SU-DHL-6 (cell line): ENCODE measurements at regions not wholly inside any gene's neighbourhood (a gene's known extent, or its start where the extent isn't known, plus 50 kb on each side); places are given as distances from the start of the nearest gene placed in this dataset.

Source experiments
- H2AFZ ChIP-seq: fragments of 200-600 bp; sonication (generic); 2 replicates; pipeline ENCODE4 v1.6.1; 2014; ENCODE audit warnings: low read depth, mild to moderate bottlenecking, moderate library complexity, mixed read lengths, antibody characterized with exemption, low read length; ENCODE audit not compliant: severe bottlenecking
- H3F3A ChIP-seq: fragments of 200-600 bp; shearing (Covaris generic); 2 replicates; pipeline ENCODE4 v1.6.0; 2016; ENCODE audit warnings: antibody characterized with exemption, mild to moderate bottlenecking; ENCODE audit not compliant: insufficient read depth
- H3K27ac ChIP-seq: fragments of 200-600 bp; sonication (generic); 2 replicates; pipeline ENCODE4 v1.5.1; 2016; ENCODE audit warnings: low read depth, mild to moderate bottlenecking, low read length, moderate library complexity, mixed read lengths
- H3K27me3 ChIP-seq: fragments of 200-600 bp; sonication (generic), shearing (Covaris generic); 2 replicates; pipeline ENCODE4 v1.6.0; 2014; ENCODE audit warnings: mild to moderate bottlenecking, low read length
- H3K36me3 ChIP-seq: fragments of 200-600 bp; sonication (generic); 2 replicates; pipeline ENCODE4 v1.6.1; 2014; ENCODE audit warnings: mild to moderate bottlenecking, low read length, mixed read lengths
- H3K4me2 ChIP-seq: fragments of 300-600, 200-600 bp; shearing (Covaris generic), sonication (generic); 2 replicates; pipeline ENCODE4 v1.6.0; 2014; ENCODE audit warnings: low read length, low read depth, mild to moderate bottlenecking; ENCODE audit not compliant: poor library complexity, severe bottlenecking
- H3K4me3 ChIP-seq: fragments of 200-600 bp; sonication (generic); 2 replicates; pipeline ENCODE4 v1.5.1; 2014; ENCODE audit warnings: antibody characterized with exemption, low read length, mild to moderate bottlenecking, mixed read lengths; ENCODE audit not compliant: insufficient read depth, poor library complexity, severe bottlenecking
- H3K79me2 ChIP-seq: fragments of 200-600 bp; sonication (generic); 2 replicates; pipeline ENCODE4 v1.6.1; 2014; ENCODE audit warnings: mild to moderate bottlenecking, low read length, moderate library complexity; ENCODE audit not compliant: insufficient read depth
- H3K9ac ChIP-seq: fragments of 200-600 bp; sonication (generic); 2 replicates; pipeline ENCODE4 v1.7.0; 2014; ENCODE audit warnings: mild to moderate bottlenecking, low read length
- H3K9me2 ChIP-seq: fragments of 200-600 bp; sonication (generic); replicated peaks from 2 replicates; pipeline ENCODE4 v1.6.1; 2014; ENCODE audit warnings: low read length; ENCODE audit not compliant: insufficient read depth
- H3K9me3 ChIP-seq: fragments of 200-600 bp; sonication (generic); 2 replicates; pipeline ENCODE4 v1.6.1; 2014; ENCODE audit warnings: low read length, mixed read lengths; ENCODE audit not compliant: insufficient read depth
- H4K20me1 ChIP-seq: fragments of 200-600 bp; sonication (generic); 2 replicates; pipeline ENCODE4 v1.6.1; 2014; ENCODE audit warnings: low read depth, mild to moderate bottlenecking, antibody characterized with exemption, low read length, moderate library complexity, mixed read lengths
- EZH2phosphoT487 ChIP-seq: fragments of 200-600 bp; sonication (generic), shearing (Covaris generic); conservative IDR thresholded peaks from 2 replicates; pipeline ENCODE4 v1.6.1; 2018; ENCODE audit warnings: mild to moderate bottlenecking, antibody characterized with exemption, low read length, moderate library complexity, mixed read lengths
- TF ChIP-seq, protein P1 (sequence below): fragments of 200-600 bp; sonication (generic); IDR thresholded peaks from one replicate; pipeline ENCODE4 v1.5.1; 2017; ENCODE audit warnings: antibody characterized with exemption, mild to moderate bottlenecking, low read length, moderate library complexity; ENCODE audit not compliant: insufficient read depth, poor library complexity, severe bottlenecking

DNA sequence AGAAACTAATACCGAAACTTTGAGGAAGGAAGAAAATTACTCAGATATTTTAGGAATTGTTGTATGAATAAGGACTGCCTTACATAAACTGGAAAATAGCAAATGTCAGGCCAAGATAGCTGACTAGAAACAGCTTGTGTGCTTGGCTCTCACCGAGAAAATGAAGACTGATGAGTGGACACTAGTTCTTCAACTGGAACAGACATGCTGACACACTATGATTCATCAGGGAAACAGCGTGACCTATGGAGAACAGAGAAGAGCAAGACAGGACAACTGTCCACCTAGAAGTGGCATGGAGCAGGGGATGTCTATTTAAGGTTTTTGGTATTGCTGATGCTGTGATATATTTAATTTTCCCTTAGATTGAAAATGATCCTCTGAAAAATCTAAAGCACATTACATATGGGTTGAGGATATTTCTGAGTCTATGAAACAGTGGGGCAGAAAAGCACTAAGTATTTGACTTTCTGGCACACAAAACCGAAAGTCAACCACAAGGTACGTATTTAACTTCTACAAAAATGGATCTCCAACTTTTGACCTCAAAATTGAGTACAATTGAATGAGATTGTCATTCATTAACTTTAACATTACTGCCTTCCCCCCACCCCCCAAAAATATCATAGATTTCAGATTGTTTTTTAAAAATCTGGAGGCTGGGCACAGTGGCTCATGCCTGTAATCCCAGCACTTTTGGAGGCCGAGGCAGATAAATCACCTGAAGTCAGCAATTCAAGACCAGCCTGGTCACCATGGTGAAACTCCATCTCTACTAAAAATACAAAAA is 863.2 kb downstream of the LRFN5 start:
- TF ChIP-seq, protein P1, sequence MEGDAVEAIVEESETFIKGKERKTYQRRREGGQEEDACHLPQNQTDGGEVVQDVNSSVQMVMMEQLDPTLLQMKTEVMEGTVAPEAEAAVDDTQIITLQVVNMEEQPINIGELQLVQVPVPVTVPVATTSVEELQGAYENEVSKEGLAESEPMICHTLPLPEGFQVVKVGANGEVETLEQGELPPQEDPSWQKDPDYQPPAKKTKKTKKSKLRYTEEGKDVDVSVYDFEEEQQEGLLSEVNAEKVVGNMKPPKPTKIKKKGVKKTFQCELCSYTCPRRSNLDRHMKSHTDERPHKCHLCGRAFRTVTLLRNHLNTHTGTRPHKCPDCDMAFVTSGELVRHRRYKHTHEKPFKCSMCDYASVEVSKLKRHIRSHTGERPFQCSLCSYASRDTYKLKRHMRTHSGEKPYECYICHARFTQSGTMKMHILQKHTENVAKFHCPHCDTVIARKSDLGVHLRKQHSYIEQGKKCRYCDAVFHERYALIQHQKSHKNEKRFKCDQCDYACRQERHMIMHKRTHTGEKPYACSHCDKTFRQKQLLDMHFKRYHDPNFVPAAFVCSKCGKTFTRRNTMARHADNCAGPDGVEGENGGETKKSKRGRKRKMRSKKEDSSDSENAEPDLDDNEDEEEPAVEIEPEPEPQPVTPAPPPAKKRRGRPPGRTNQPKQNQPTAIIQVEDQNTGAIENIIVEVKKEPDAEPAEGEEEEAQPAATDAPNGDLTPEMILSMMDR: no peak
- TF ChIP-seq EZH2phosphoT487: no peak
- Histone ChIP-seq H3K27ac (no peak overlapping the region), H2AFZ (no peak overlapping the region), H3K9me2 (no peaks in the 10 kb centered on the region), H3K9ac (no peak overlapping the region), H3K4me2 (no peak overlapping the region), H3K36me3 (no peaks in the 10 kb centered on the region), H3K79me2 (no peaks in the 10 kb centered on the region), H3F3A (no peaks in the 10 kb centered on the region), H3K4me3 (no peak overlapping the region), H3K9me3 (no peaks in the 10 kb centered on the region), H3K27me3 (no peaks in the 10 kb centered on the region), H4K20me1 (no peaks in the 10 kb centered on the region)

DNA sequence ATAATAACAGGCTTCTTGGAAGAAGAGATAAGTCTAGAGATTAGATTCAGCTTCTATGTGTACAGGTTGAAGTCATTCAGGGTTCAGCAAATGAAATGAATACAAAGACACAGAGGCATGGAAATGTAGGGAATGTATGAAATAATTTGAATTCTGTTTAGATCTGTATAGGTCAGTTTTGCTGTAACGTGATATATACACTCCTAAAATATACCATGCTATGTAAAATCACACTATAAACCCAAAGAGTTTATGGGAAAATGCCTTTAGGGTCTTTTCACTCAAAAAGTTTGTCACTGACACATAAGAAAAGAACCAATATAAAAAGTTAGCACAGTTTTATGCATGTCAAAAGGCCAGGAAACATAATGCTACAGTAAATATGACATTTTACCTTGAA is 854.0 kb downstream of the LRFN5 start:
- Histone ChIP-seq H3K79me2 (no peaks in the 10 kb centered on the region), H3F3A (no peaks in the 10 kb centered on the region), H3K9ac (no peak overlapping the region), H3K4me2 (no peak overlapping the region), H3K9me2 (no peaks in the 10 kb centered on the region), H4K20me1 (no peaks in the 10 kb centered on the region), H3K36me3 (no peaks in the 10 kb centered on the region), H3K4me3 (no peak overlapping the region), H2AFZ (peak overlapping the region; percentile 14), H3K27ac (no peak overlapping the region), H3K9me3 (no peaks in the 10 kb centered on the region), H3K27me3 (no peaks in the 10 kb centered on the region)
- TF ChIP-seq, protein P1: no peak
- no peak for TF ChIP-seq EZH2phosphoT487

- TF ChIP-seq, protein P1: no peak
- TF ChIP-seq EZH2phosphoT487: no peak
- Histone ChIP-seq H4K20me1 (no peaks in the 10 kb centered on the region), H3K36me3 (no peaks in the 10 kb centered on the region), H3K9me2 (no peaks in the 10 kb centered on the region), H3K4me2 (no peak overlapping the region), H3K79me2 (no peaks in the 10 kb centered on the region), H3F3A (no peaks in the 10 kb centered on the region), H3K9ac (no peak overlapping the region), H3K27me3 (no peaks in the 10 kb centered on the region), H3K9me3 (no peaks in the 10 kb centered on the region), H3K27ac (no peak overlapping the region), H3K4me3 (no peak overlapping the region), H2AFZ (no peak overlapping the region)
Measured at GRCh38 chr14:42459171-42459685, 852.6 kb downstream of the LRFN5 start.
